HEK293 (cell line): ENCODE measurements at regions not wholly inside any gene's neighbourhood (a gene's known extent, or its start where the extent isn't known, plus 50 kb on each side); places are given as distances from the start of the nearest gene placed in this dataset.

Source experiments
- CTCF ChIP-seq: fragments of 450-650 bp; formaldehyde crosslinking; IDR thresholded peaks from 2 replicates; pipeline ENCODE4 v1.5.1; 2016; ENCODE audit warnings: missing biosample characterization, missing genetic modification characterization
- GLIS2 ChIP-seq: fragments of 450-650 bp; formaldehyde crosslinking; IDR thresholded peaks from 2 replicates; pipeline ENCODE4 v1.5.1; 2016; ENCODE audit warnings: missing biosample characterization, missing genetic modification characterization
- PRDM10 ChIP-seq: fragments of 450-650 bp; formaldehyde crosslinking; IDR thresholded peaks from 2 replicates; pipeline ENCODE4 v1.5.1; 2016; ENCODE audit warnings: missing biosample characterization, missing genetic modification characterization
- TCF7L2 ChIP-seq: IDR thresholded peaks from 2 replicates; pipeline ENCODE4 v1.6.1; 2011; ENCODE audit warnings: low read depth, mild to moderate bottlenecking, inconsistent platforms, low read length, moderate library complexity, borderline replicate concordance
- ZNF302 ChIP-seq: fragments of 450-650 bp; formaldehyde crosslinking; IDR thresholded peaks from 2 replicates; pipeline ENCODE4 v1.5.1; 2016; ENCODE audit warnings: missing biosample characterization, missing genetic modification characterization, low read depth
- ZNF501 ChIP-seq: fragments of 450-650 bp; formaldehyde crosslinking; IDR thresholded peaks from 2 replicates; pipeline ENCODE4 v1.5.1; 2016; ENCODE audit warnings: missing biosample characterization, missing genetic modification characterization

- no peak for TF ChIP-seq GLIS2 (tag by site-specific recombination)
- TF ChIP-seq PRDM10: no peak
- TF ChIP-seq CTCF: no peak
- no peak for TF ChIP-seq ZNF501 (tag by site-specific recombination)
- no peak for TF ChIP-seq TCF7L2
- TF ChIP-seq ZNF302 (tag by site-specific recombination): no peak
Observed at GRCh38 chr5:30850866-30851265, 342.6 kb upstream of the CDH6 start.
